ENCODE measurements at regions not wholly inside any gene's neighbourhood (a gene's known extent, or its start where the extent isn't known, plus 50 kb on each side); places are given as distances from the start of the nearest gene placed in this dataset.

DNA sequence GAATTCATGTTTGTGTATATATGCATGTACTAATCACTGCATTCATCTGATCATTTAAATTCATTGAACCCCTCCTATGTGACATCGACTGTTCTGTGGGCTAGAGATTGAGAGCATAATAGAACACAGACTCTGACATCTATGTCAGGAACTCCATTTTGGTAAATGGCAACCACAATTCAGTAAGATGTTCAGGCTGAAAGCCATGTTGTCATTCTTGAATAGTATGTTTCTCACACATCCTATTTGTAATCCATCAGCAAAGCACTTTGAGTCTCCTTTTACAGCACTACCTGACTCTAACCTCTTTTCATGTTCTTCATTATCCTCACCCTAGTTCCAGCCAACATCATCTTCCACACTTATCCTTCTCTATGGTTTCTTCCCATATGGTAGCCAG, 413.8 kb upstream of the MEX3C start:
- no peak overlapping the region for H3K4me3 ChIP-seq (ENCODE audit: low read depth, low read length)
- TF ChIP-seq, protein P1, sequence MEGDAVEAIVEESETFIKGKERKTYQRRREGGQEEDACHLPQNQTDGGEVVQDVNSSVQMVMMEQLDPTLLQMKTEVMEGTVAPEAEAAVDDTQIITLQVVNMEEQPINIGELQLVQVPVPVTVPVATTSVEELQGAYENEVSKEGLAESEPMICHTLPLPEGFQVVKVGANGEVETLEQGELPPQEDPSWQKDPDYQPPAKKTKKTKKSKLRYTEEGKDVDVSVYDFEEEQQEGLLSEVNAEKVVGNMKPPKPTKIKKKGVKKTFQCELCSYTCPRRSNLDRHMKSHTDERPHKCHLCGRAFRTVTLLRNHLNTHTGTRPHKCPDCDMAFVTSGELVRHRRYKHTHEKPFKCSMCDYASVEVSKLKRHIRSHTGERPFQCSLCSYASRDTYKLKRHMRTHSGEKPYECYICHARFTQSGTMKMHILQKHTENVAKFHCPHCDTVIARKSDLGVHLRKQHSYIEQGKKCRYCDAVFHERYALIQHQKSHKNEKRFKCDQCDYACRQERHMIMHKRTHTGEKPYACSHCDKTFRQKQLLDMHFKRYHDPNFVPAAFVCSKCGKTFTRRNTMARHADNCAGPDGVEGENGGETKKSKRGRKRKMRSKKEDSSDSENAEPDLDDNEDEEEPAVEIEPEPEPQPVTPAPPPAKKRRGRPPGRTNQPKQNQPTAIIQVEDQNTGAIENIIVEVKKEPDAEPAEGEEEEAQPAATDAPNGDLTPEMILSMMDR (IDR thresholded peaks at IDR 0.05; ENCODE audit: insufficient read depth, low read depth, low read length, missing control alignments) = no peak
- no peak for DNase-seq (ENCODE audit: low read depth)

DNA sequence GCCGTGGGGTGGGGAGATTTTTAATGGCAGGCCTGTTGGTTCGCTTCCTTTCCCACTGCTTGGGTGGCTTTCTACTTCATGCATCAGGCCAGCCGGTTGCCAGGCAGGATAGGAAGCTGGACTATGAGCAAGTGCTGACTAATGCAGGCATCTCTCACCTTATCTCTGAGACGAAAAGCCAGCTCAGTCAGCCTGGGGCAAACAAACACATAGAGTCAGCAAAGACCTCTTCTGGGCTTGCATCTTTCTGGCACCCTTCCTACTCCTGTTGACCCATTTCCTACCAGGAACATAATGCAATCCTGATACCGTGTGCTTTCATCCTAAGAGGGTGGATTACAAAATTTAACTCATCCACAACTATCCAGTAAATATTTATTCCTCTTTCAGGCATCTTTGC, 416.6 kb upstream of the MEX3C start:
- no peak overlapping the region for H3K4me3 ChIP-seq (ENCODE audit: low read depth, low read length)
- TF ChIP-seq, protein P1 (IDR thresholded peaks at IDR 0.05; ENCODE audit: insufficient read depth, low read depth, low read length, missing control alignments) = no peak
- DNase-seq (ENCODE audit: low read depth) = no peak

DNA sequence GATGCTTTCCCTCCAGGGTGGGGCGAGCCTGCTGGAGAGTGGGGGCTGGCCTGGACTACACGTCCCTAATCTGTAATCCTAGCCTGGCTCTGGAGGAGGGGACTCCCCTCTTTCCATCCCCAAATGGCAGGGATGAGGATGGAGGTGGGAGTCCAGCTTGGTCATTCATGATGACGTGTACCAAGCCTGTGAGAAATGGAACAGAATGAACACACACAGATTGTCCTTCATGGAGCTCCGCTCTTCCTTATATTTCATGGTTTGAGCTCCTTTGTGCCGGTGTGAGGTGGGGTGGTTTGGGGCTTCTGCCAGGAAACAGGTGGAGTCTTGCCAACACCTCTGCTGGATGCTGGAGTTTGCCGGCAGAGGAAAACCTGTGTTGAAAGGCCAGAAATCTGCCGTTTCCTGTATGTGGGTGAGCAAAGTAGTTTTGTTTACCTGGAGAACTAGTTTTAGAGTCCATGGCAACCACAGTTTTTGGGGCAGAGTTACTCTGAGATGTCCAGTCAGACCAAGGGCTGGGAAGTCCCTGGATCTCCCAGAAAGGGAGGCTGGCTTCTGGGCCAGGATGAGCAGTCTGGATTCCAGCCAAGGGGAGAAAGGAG, 417.6 kb upstream of the MEX3C start:
- TF ChIP-seq, protein P1 (IDR thresholded peaks at IDR 0.05; ENCODE audit: insufficient read depth, low read depth, low read length, missing control alignments) = no peak
- H3K4me3 ChIP-seq (ENCODE audit: low read depth, low read length) = no peak overlapping the region
- DNase-seq (ENCODE audit: low read depth) = peak; percentile 19

DNA sequence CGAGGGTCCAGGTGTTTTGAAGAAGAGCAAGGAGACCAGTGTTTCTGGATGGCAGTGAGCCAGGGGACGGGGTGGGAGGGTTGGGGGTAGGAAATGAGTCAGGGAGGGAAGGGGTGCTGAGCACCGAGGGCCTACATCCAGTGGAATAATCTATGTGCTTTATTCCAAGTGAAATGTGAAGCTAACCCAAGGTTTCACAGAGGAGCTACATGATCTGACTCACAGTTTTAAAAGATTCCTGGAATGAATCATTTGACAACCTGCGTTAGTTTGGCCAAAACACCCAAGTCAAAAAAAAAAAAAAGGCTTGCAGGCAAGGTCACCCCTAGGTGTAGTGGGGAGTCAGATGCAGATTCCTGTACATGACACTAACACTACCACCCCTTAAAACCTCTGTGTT, 419.7 kb upstream of the MEX3C start:
- DNase-seq (ENCODE audit: low read depth) = peak; percentile 3
- TF ChIP-seq, protein P1 (IDR thresholded peaks at IDR 0.05; ENCODE audit: insufficient read depth, low read depth, low read length, missing control alignments) = no peak
- H3K4me3 ChIP-seq (ENCODE audit: low read depth, low read length) = no peak overlapping the region

DNA sequence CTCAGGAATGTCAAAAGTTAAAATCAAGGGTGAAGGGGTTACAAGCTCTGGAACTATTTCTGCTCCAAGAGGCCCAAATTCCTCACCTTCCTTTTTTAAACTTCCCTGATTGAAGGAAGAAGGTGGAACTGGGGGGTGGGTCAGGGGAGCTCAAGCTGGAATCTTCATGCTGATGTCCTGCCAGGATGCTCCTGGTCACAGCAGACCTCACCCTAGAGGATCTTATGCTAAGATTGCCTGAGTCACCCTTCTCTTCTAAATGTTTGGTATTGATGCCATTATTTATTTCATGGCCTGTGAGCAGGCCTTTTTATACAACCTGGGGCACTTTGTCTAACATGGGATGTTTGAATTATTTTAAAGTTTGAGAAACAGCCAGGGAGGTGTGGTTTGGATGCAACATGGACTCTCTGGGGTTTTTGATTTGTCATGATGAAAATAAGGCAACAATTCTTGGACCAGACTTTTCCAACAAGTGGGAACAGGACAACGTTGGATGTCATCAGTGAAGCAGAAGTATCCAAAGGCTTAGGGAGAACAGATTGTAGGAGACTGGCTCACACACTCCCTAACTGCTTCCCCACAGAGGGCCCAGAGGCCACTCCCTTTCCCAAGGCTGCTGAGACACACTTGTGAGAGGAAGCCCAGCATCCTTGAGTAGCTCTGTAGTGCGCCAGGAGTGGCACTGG, 420.2 kb upstream of the MEX3C start:
- TF ChIP-seq, protein P1 (IDR thresholded peaks at IDR 0.05; ENCODE audit: insufficient read depth, low read depth, low read length, missing control alignments) = no peak
- no peak overlapping the region for H3K4me3 ChIP-seq (ENCODE audit: low read depth, low read length)
- no peak for DNase-seq (ENCODE audit: low read depth)

DNA sequence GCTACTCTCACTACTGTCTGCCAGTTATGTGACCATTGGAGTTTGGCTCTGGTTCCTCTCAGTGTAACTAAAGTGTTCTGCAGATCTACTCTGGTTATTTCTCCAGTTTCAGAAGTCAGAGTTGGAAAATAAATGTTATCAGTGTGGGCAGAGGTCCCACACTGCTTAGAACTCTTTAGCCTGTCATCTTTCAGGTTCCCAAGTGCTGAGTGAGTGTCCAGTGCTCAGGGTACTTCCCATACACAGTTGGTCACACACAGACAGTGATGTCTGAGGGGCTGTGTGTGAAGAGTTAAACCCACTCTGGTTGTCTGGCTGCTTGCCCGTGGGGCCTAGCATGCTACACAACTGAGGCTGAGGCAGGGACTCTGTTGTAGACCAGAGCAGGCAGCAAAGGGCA, 421.8 kb upstream of the MEX3C start:
- H3K4me3 ChIP-seq (ENCODE audit: low read depth, low read length) = no peak overlapping the region
- TF ChIP-seq, protein P1 (IDR thresholded peaks at IDR 0.05; ENCODE audit: insufficient read depth, low read depth, low read length, missing control alignments) = no peak
- DNase-seq (ENCODE audit: low read depth) = no peak

All from GM12865 (cell line).